GM12864 (cell line): ENCODE measurements at regions not wholly inside any gene's neighbourhood (a gene's known extent, or its start where the extent isn't known, plus 50 kb on each side); places are given as distances from the start of the nearest gene placed in this dataset.

Experiments
- DNase-seq: peaks from one replicate; pipeline ENCODE4 v3.0.0-alpha.2; 2011; ENCODE audit warnings: low read depth
- H3K4me3 ChIP-seq: 2 replicates; pipeline ENCODE4 v1.5.1; 2011; ENCODE audit warnings: mild to moderate bottlenecking, low read depth, low read length, control low read depth
- TF ChIP-seq, protein P1 (sequence below): IDR thresholded peaks from 2 replicates; pipeline ENCODE4 v1.5.1; 2011; ENCODE audit warnings: low read depth, mild to moderate bottlenecking, moderate library complexity, low read length, control low read depth, inconsistent platforms; ENCODE audit errors: missing control alignments

DNA sequence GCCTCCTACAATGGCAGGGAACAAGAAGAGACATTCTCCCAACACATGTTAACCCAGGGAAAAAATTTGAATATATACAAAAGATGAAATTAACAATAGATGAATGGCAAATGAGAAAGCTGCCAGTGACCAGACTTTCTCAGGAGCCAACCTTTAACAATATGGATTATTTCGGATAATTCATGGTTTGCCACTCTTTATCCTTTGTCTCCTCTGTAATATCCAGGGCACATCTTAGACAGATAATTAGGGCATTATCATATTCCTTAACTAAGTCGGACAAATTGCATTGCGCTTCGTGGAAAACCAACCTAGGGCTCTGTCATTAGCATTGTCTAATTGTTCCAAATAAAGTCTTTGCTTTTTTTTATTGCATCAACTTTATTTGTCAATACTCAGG, 97.3 kb downstream of the CDCA7 start:
- no peak overlapping the region for H3K4me3 ChIP-seq
- no peak for DNase-seq
- TF ChIP-seq, protein P1, sequence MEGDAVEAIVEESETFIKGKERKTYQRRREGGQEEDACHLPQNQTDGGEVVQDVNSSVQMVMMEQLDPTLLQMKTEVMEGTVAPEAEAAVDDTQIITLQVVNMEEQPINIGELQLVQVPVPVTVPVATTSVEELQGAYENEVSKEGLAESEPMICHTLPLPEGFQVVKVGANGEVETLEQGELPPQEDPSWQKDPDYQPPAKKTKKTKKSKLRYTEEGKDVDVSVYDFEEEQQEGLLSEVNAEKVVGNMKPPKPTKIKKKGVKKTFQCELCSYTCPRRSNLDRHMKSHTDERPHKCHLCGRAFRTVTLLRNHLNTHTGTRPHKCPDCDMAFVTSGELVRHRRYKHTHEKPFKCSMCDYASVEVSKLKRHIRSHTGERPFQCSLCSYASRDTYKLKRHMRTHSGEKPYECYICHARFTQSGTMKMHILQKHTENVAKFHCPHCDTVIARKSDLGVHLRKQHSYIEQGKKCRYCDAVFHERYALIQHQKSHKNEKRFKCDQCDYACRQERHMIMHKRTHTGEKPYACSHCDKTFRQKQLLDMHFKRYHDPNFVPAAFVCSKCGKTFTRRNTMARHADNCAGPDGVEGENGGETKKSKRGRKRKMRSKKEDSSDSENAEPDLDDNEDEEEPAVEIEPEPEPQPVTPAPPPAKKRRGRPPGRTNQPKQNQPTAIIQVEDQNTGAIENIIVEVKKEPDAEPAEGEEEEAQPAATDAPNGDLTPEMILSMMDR, result no peak

DNA sequence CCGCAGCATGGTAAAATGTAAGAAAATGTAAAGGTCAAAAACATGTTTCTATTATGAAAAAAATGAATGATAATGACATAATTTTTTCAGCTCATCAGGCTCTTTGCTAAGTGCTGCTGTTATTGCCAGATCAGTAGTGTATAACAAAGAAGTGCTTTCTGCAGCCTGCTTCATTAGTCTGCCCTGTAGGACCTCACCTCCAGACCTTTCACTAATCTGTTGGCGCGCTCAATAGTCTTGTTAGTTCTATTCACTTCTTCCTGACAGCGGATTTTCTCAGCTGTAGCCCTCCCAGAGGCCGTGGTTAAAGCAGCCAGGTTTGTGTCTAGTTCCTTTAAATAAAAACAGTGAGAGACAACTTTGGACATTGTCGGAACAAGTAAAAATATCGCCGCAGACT, 97.7 kb downstream of the CDCA7 start:
- H3K4me3 ChIP-seq, result no peak overlapping the region
- no peak for DNase-seq
- TF ChIP-seq, protein P1, result no peak

DNA sequence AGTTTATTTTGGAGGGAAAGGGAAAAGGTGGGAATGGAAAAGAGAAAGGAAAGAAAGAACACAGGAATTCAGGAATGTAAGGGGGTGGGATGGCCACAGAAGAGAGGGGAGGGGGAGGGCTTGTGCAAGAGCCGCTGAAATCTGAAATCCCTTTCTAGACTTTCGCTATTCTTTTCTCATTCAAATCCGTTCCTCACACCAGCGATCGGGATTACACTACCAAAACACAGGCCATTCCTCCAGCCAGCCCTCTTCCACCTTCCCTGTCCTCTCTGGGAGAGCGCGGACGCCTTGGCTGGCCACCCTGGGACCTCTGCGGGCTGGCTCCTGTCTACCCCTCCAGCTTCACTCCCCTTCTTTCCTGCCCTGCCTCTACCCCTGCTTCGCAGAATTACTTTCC, 102.3 kb downstream of the CDCA7 start:
- DNase-seq, result no peak
- TF ChIP-seq, protein P1, result no peak
- no peak overlapping the region for H3K4me3 ChIP-seq

DNA sequence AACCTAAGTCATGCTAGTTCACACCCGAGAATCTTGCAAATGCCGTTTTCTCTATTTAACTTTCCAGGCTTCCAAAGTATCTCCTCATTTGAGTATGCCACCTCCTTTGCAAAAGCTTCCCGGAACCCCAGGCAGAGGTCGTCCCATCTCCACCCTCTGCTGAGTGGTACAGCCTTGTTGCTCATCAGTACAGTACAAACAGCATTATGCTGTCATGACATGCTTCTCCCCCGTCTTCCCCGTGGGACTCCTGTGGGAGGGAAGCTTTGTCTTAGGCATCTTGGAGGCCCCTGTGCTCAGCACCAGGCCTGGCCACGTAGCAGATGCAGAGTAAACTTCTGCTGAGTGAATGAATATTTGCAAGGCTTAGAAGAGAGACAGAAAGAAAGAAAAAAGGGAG, 102.7 kb downstream of the CDCA7 start:
- H3K4me3 ChIP-seq, result no peak overlapping the region
- TF ChIP-seq, protein P1, result no peak

DNA sequence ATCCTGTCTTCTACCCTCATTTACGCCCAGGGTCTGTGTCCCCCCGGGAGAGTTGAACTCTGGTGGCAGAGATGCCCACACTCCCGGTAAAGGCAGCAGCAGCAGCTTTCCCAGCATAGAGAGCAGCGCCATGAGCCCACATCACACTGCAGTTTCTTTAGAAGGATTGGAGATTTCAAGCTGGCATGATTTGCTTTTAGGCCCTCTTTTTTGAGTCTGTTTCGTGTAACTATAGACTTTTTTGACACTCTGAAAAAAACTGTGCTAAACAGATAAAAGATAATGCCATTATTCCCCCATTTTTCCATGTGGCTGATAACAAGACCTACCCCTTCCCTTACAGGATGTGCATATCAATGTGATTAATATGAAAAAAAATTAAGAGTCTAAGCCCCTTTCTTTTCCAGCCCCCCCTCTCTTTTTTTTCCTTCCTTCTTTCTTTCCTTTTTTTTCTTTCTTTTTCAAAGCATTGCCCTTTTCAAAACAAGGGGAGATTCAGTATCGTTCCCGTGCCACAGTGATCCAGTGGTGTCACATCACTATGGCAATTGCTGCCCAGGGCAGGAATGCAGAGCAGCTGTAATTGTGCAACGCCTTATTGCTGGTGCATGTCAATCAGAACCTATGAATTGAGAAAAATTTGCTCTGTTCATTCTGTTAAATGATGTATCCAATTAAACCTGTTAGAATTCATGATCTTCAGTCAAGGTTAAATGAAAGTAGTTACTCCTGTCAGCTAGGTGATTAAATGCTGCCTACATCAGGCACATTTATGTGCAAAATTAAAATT, 104.5 kb downstream of the CDCA7 start:
- no peak for DNase-seq
- TF ChIP-seq, protein P1, result no peak
- no peak overlapping the region for H3K4me3 ChIP-seq

More for the DNA sequence above, 102.7 kb downstream of the CDCA7 start:
- no peak for DNase-seq

DNA sequence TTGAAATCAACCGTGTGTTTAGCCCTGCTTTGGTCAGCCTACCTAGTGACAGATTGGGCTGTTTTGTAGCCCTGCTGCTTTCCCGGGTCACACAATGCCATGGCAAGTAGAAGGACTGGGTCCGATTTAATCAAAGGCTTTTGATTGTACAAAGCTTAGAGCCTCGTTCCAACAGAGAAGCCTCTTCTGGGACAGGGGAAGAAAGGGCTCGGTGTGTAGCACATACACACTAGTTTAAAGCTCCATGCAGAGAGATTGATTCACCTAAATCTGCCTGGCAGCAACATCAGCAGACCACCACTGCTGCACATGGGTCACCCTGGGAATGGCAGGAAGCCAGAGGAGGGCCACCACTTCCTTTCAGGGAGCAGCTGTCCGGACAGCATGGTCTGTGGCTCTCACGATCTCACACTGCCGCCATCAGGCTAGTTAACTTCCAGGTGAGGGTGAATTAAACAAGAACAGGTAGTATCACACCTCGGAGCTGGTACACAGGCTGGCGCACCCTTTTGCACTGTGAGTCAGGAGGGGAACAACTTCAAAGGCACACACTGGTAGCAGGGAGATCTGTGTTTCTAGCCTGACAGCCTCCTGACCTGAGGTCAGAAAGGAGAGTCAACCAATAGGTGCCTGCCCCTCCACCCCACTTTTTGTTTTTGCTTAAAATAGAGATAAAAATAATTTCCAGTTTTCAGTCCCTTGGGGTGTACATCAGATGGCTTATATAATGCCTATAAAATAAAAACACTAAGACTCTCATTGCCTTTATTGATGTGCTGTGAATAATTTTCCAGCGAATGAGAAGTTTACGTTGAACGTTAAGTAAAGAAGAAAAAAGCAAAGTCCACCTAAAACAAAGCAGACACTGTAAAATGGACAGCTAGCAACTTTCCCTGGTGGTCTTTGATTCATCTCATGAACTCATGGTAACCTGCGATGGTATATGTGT, 108.5 kb downstream of the CDCA7 start:
- no peak overlapping the region for H3K4me3 ChIP-seq
- no peak for DNase-seq
- TF ChIP-seq, protein P1, result no peak
